ENCODE measurements at regions not wholly inside any gene's neighbourhood (a gene's known extent, or its start where the extent isn't known, plus 50 kb on each side); places are given as distances from the start of the nearest gene placed in this dataset.

DNA sequence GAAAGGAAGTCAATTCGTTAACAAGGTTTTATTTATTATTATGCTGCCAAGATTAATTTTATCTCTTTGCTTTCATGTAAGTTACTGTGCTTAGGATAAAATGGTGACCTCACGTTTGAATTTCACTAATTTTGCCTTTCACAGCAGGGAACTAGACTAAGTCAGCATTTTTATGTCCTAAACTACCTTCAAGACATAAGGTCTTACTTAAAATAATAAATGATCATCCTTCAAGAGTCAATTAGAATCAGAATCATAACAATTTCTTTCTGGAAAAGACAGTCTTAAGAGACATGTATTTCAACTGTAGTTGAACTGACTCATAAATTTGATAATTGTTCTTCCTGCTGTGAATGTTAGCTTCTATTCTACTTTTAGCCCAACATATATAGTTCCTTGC, 893.8 kb downstream of the KCNJ2 start:
- no peak for ATAC-seq
- no peak overlapping the region for H3K27ac Mint-ChIP-seq
- no peaks in the 10 kb centered on the region for H3K36me3 Mint-ChIP-seq (ENCODE audit: low read depth)
- H3K4me3 Mint-ChIP-seq: no peak overlapping the region
- no peak for DNase-seq
- H3K9me3 Mint-ChIP-seq: peaks cover 7% of the 10 kb centered on the region
- H3K27me3 Mint-ChIP-seq: no peaks in the 10 kb centered on the region
- H3K4me1 Mint-ChIP-seq: no peaks in the 10 kb centered on the region

DNA sequence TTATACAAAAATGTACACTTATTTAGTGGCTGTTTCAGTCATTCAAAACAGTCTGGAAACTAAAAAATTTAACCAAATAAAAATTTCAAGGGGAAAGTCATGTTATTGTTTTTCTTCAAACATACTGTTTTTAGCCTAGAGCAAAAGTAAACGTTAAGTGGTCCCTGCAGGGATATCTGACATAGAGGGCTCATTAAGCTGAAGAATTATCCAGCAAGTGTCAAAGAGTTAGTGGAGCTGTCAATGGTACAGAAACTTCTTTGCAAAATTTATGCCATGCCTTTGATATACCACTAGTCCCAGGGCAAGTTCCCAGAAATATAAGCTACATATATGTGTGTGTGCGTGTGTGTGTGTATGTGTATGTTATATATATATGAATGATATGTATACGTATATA, 894.2 kb downstream of the KCNJ2 start:
- H3K27ac Mint-ChIP-seq: no peak overlapping the region
- DNase-seq (no peak), ATAC-seq (no peak)
- H3K27me3 Mint-ChIP-seq: no peaks in the 10 kb centered on the region
- no peaks in the 10 kb centered on the region for H3K4me1 Mint-ChIP-seq
- no peaks in the 10 kb centered on the region for H3K36me3 Mint-ChIP-seq (ENCODE audit: low read depth)
- H3K9me3 Mint-ChIP-seq: peaks cover 7% of the 10 kb centered on the region
- no peak overlapping the region for H3K4me3 Mint-ChIP-seq

DNA sequence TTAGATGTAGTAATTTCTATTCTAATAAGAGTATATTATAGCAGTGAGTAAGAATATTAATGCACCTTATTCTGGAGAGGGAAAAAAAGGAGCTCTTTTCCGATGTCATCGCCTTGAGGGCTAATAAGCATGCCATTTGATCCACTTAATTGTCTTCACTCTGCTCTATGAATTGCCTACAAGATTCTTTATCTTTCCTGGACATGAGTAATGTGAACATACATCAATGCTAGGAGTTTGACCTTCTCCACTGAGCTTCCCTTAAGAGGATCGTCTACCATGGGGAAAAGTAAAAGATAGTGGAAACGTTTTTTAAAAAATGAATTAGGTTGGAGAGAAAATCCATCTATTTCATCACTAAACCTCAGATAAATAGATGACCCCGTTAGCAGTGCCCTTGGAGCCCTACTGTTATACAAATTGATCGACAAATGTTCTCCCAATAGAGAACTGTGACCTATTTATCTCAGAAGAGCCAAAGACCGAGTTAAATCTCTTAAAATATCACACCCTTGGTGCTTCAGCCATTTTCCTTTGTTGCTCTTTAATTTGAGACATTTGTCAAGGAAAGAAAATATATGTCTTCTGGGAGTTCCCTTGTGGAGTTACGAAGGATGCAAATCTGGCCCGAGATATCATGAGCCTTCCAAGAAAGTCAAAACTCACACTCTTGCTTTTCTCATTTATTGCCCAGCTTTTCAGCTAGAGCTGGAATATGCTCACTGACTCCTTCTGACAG, 898.5 kb downstream of the KCNJ2 start:
- H3K36me3 Mint-ChIP-seq (ENCODE audit: low read depth): no peaks in the 10 kb centered on the region
- H3K4me3 Mint-ChIP-seq: no peak overlapping the region
- no peaks in the 10 kb centered on the region for H3K27me3 Mint-ChIP-seq
- ATAC-seq (no peak), DNase-seq (no peak)
- H3K27ac Mint-ChIP-seq: no peak overlapping the region
- no peaks in the 10 kb centered on the region for H3K4me1 Mint-ChIP-seq
- H3K9me3 Mint-ChIP-seq: no peaks in the 10 kb centered on the region

DNA sequence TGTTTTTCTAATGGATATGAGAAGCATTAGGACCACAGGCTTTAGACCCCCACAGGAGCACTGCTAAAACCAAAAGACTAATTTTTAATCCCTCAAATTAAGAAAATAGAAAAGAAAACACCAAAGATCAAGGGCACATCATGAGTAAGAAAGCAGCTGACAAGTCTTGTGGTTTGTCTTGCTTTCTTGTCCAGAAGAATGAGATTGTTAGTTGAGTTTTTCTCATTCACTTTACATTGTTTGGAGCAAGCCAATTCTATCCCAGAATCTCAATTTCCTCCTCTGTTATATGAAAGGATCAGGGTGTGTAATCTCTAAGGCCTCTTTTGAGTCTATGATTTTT, 899.0 kb downstream of the KCNJ2 start:
- DNase-seq: no peak
- no peak for ATAC-seq
- no peak overlapping the region for H3K27ac Mint-ChIP-seq
- H3K4me3 Mint-ChIP-seq: no peak overlapping the region
- no peaks in the 10 kb centered on the region for H3K4me1 Mint-ChIP-seq
- no peaks in the 10 kb centered on the region for H3K36me3 Mint-ChIP-seq (ENCODE audit: low read depth)
- no peaks in the 10 kb centered on the region for H3K27me3 Mint-ChIP-seq
- H3K9me3 Mint-ChIP-seq: no peaks in the 10 kb centered on the region

DNA sequence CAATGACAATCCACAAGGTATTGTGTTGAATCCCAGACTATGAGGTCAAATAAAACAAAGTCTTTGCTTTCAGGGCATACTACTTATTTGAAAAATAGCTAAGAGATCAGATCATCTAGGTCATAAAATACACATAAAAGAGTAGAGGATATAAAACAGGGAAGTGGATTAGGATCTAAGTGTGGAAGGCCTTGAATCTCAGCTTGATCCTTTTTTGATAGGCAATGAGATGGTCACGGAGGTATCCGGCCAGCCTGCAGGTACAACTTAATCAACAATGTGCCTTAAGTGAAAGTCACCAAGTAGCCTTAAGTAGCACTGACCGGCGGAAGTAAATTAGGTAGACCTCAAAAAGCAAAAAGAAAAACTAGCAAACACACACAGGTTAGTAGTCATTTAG, 901.7 kb downstream of the KCNJ2 start:
- H3K27me3 Mint-ChIP-seq: no peaks in the 10 kb centered on the region
- DNase-seq (no peak), ATAC-seq (no peak)
- no peaks in the 10 kb centered on the region for H3K36me3 Mint-ChIP-seq (ENCODE audit: low read depth)
- H3K9me3 Mint-ChIP-seq: peaks cover 9% of the 10 kb centered on the region
- no peak overlapping the region for H3K4me3 Mint-ChIP-seq
- no peaks in the 10 kb centered on the region for H3K4me1 Mint-ChIP-seq
- H3K27ac Mint-ChIP-seq: no peak overlapping the region

DNA sequence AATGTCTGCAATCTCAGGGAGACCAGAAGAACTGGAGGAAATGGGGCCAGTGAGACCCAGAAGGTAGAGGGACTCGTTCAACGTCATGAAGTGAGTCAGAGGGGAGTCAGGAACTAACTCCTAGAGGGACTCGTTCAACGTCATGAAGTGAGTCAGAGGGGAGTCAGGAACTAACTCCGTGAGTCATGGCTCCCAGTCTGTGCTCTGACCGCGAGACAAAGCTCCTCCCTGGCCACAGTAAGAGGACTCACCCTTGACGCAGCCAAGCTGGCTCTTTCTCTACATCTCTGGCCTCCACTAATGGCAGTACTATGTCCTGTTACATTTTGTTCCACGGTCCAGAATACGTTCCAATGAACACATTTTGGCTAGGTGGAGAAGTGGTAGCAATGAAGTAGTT, 902.5 kb downstream of the KCNJ2 start:
- ATAC-seq: no peak
- DNase-seq: no peak
- Mint-ChIP-seq H3K9me3 (peaks cover 9% of the 10 kb centered on the region), H3K27me3 (no peaks in the 10 kb centered on the region), H3K36me3 (ENCODE audit: low read depth) (no peaks in the 10 kb centered on the region), H3K4me3 (no peak overlapping the region), H3K4me1 (no peaks in the 10 kb centered on the region), H3K27ac (no peak overlapping the region)

DNA sequence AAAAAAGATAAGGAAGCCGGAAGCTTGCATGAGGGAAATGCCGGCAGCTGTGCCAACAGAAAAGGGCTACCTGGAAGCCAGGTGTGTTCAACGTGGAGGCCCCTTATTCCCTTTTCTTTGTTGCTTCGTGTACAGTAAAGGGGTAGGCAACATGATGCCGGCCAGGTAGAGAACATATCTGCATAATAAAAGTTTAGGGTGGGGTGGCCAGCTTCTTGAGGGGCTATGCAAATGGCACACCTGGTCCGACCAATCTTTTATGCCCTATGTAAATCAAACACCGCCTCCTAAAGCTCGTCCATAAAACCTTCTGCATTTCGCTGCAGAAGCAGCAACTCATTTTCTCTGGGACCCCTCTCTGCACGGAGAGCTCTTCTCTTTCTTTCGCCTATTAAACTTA, 911.6 kb downstream of the KCNJ2 start:
- no peak overlapping the region for H3K4me3 Mint-ChIP-seq
- H3K4me1 Mint-ChIP-seq: no peaks in the 10 kb centered on the region
- H3K27me3 Mint-ChIP-seq: no peaks in the 10 kb centered on the region
- H3K36me3 Mint-ChIP-seq (ENCODE audit: low read depth): no peaks in the 10 kb centered on the region
- ATAC-seq (no peak), DNase-seq (no peak)
- peaks cover 19% of the 10 kb centered on the region for H3K9me3 Mint-ChIP-seq
- no peak overlapping the region for H3K27ac Mint-ChIP-seq

DNA sequence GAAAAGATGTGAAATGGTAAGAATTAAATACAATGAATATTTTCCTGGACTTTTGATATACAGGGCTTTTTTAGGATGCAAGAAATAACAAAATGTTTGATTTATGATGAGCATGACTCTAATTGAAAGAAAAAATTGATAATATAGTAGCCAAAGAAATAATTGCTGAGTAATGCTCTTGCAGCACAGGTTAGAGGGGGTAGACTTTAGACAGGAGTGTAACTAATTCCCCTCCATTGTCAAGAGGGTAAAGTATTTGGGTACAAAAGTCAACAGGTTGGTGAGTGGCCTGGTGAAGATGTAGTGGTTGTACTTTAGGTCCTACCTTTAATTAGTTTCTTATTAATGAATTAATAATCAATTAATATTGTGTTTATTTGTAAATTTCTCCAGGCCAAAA, 912.3 kb downstream of the KCNJ2 start:
- ATAC-seq: no peak
- Mint-ChIP-seq H3K4me3 (no peak overlapping the region), H3K4me1 (no peaks in the 10 kb centered on the region), H3K27me3 (no peaks in the 10 kb centered on the region), H3K9me3 (peaks cover 19% of the 10 kb centered on the region), H3K27ac (no peak overlapping the region), H3K36me3 (ENCODE audit: low read depth) (no peaks in the 10 kb centered on the region)
- no peak for DNase-seq

DNA sequence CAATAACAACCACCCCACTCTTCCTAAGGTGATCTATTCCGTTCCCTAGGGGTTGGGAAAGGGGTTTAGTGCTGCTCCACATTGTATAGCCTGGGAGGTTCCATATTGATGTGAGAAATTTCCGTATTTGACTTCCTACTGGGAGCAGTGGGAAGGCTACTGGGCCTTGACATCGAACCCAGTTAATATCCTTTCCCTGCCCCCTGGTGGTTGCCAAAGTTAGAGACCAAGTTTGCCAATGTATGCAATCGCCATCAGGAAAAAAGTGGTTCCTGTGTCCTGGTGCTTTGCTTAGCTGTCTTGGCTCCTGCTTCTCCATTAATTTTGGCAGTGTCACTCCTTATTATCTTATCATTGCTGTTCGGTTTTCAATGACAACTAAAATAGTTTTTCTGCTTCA, 914.9 kb downstream of the KCNJ2 start:
- ATAC-seq (no peak), DNase-seq (peak; percentile 3)
- Mint-ChIP-seq H3K27me3 (no peaks in the 10 kb centered on the region), H3K4me3 (no peak overlapping the region), H3K9me3 (peaks cover 11% of the 10 kb centered on the region), H3K36me3 (ENCODE audit: low read depth) (no peaks in the 10 kb centered on the region), H3K4me1 (no peaks in the 10 kb centered on the region), H3K27ac (no peak overlapping the region)

DNA sequence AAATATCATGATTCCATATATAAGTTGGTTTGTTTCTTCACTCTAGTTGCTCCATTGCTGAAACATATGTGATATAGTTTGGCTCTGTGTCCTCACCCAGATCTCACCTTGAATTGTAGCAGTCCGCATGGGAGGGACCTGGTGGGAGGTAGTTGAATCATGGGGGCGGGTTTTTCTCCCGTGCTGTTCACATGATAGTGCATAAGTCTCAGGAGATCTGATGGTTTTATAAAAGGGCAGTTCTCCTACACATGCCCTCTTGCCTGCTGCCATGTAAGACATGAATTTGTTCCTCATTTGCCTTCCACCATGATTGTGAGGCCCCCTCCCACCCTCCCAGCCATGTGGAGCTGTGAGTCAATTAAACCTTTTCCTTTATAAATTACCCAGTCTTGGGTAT, 915.5 kb downstream of the KCNJ2 start:
- H3K4me3 Mint-ChIP-seq: no peak overlapping the region
- H3K36me3 Mint-ChIP-seq (ENCODE audit: low read depth): no peaks in the 10 kb centered on the region
- H3K27ac Mint-ChIP-seq: no peak overlapping the region
- H3K27me3 Mint-ChIP-seq: no peaks in the 10 kb centered on the region
- DNase-seq: no peak
- peaks cover 5% of the 10 kb centered on the region for H3K9me3 Mint-ChIP-seq
- no peaks in the 10 kb centered on the region for H3K4me1 Mint-ChIP-seq
- no peak for ATAC-seq

DNA sequence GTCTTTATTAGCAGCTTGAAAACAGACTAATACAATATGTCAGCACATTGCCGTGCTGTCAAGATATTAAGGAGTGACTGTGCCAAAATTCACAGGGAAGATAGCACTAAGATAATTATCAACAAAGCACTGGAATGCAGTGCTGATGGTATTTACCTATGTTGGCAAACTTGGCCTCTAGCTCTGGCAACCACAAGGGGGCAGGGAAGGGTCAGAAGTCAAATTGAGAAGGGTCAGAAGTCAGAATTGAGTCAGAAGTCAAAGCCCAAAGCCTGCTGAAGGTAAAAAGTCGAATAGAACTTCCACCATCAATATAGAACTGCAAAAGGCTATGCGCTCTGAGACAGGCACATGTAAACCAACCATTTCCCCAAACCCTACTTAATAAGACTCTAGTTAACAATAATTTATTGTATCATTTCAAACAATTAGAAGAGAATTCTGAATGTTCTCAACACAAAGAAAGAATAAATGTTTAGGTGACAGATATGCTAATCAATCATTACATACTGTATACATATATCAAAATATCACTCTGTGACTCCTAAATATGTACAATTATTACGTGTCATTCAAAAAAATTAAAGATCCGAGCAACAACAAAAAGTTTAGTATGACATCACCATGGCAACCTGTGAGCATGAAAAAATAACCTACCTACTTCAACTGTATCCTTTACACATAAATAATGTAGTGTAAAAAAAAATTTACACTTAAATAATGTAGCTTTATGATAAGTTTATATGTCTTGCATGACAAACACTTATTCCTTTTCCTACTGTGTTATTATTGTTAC, 916.1 kb downstream of the KCNJ2 start:
- ATAC-seq (no peak), DNase-seq (no peak)
- Mint-ChIP-seq H3K4me1 (no peaks in the 10 kb centered on the region), H3K27me3 (no peaks in the 10 kb centered on the region), H3K4me3 (no peak overlapping the region), H3K9me3 (no peaks in the 10 kb centered on the region), H3K36me3 (ENCODE audit: low read depth) (no peaks in the 10 kb centered on the region), H3K27ac (no peak overlapping the region)

DNA sequence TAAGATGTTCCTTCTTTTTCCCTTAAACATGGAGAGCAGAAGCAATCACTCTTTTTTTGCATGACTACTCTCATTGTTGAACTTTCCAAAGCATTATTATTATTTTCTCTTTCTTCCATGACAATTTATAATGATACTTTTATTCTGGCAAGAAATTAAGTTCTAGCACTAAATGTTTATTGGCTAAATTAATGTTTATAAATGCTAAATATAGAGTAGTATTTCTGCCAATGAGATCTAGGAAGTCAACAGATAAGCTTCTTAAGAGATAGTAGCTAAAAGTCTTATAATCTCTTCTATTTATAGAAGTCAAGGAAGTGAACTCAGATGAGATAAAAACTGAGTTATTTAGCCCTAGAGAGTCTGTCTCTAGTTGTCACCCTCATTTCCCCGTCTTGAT, 920.1 kb downstream of the KCNJ2 start:
- Mint-ChIP-seq H3K4me1 (no peaks in the 10 kb centered on the region), H3K27ac (no peak overlapping the region), H3K27me3 (no peaks in the 10 kb centered on the region), H3K4me3 (no peak overlapping the region), H3K36me3 (ENCODE audit: low read depth) (no peaks in the 10 kb centered on the region), H3K9me3 (peaks cover 4% of the 10 kb centered on the region)
- ATAC-seq (no peak), DNase-seq (no peak)

DNA sequence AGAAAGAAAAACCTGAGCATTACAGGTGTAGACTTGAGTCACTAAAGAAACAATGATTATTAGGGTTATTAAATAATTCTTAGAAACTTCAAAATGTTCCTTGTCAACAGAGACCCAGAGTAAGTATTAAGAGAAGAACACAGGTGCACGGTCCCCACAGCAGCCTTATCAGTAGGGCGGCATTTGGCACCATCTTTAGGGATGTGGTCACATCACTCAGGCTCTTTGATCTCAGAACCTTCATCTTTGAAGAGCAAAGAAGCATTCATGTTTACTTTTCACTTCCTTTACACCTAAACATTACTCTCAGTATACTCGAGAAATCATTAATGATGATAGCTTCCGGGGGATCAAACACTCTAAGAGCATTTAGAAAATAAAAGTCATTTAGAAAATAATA, 928.7 kb downstream of the KCNJ2 start:
- peaks cover 1% of the 10 kb centered on the region for H3K27me3 Mint-ChIP-seq
- DNase-seq (no peak), ATAC-seq (no peak)
- no peaks in the 10 kb centered on the region for H3K36me3 Mint-ChIP-seq (ENCODE audit: low read depth)
- H3K4me1 Mint-ChIP-seq: no peaks in the 10 kb centered on the region
- peaks cover 8% of the 10 kb centered on the region for H3K9me3 Mint-ChIP-seq
- H3K27ac Mint-ChIP-seq: no peak overlapping the region
- H3K4me3 Mint-ChIP-seq: no peak overlapping the region

DNA sequence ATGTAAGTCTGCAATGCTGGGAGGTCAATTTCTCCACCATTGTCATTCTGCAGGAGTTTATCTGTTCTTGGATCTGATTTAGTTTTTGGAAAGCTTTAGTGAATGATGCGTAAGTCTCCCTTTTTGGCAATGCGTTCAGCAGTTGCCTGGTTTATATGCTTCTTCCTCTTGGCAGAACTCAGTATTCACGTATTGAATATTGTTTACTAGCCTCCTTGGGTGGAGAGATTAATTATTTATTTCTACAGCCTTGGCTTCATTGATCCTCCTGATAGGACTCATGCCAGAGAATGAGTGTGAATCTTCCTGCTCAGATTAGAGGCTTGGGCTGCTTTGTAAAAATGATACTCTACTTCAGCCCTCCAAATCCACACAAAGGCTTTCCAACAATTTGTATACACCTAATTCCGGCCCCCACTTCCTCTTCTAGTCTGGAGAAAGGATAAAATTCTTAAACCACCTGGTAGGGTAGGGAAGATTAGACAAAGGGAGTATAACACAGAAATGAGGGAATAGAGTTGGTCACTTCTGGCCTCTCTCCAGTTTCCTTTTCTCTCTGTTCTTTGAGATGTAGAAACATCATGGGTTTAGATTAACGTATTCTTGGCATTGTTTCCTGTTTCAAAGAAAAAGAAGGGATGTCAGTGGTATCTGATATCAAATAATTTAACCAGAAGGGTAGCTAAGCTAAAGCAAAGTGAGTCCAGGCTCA, 929.8 kb downstream of the KCNJ2 start:
- DNase-seq (no peak), ATAC-seq (no peak)
- Mint-ChIP-seq H3K4me3 (no peak overlapping the region), H3K4me1 (no peaks in the 10 kb centered on the region), H3K27ac (no peak overlapping the region), H3K9me3 (peaks cover 8% of the 10 kb centered on the region), H3K36me3 (ENCODE audit: low read depth) (no peaks in the 10 kb centered on the region), H3K27me3 (peaks cover 1% of the 10 kb centered on the region)

DNA sequence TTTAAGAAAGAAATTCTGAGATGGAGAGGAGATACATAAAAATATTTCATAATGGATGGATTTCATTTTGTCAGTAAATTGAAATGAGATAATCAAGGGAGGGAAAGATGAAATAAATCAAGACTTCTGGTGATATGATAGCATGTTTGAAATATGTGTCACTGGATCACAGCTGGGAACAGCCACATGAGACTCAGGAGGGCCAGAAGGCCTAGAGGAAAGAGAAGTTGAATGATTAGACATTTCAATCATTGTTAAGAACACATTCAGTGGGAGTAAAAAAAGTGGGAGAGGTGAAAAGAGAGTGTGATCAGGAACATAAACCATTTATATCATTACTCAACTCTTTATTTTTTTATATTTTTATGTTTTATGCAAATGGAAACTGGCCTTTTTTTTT, 933.4 kb downstream of the KCNJ2 start:
- Mint-ChIP-seq H3K36me3 (ENCODE audit: low read depth) (no peaks in the 10 kb centered on the region), H3K4me1 (no peaks in the 10 kb centered on the region), H3K9me3 (peaks cover 8% of the 10 kb centered on the region), H3K27ac (no peak overlapping the region), H3K27me3 (no peaks in the 10 kb centered on the region), H3K4me3 (no peak overlapping the region)
- no peak for ATAC-seq
- no peak for DNase-seq

Measured in activated naive CD8-positive, alpha-beta T cell treated with anti-CD3 and anti-CD28 coated beads, Interleukin-2, amount 50 U/mL, for 24 hours (primary cell).